Glutamatergic neuron (in vitro differentiated cells): ENCODE measurements at regions not wholly inside any gene's neighbourhood (a gene's known extent, or its start where the extent isn't known, plus 50 kb on each side); places are given as distances from the start of the nearest gene placed in this dataset.

ENCODE experiments used
- DNase-seq: peaks from one replicate; pipeline ENCODE4 v3.0.0; 2022
- H3K27ac Mint-ChIP-seq: one replicate; pipeline ENCODE4 v1.8.0; 2020; ENCODE audit warnings: mild to moderate bottlenecking, mixed read lengths, inconsistent platforms; ENCODE audit not compliant: unreplicated experiment
- H3K27me3 Mint-ChIP-seq: one replicate; pipeline ENCODE4 v1.8.0; 2020; ENCODE audit warnings: mild to moderate bottlenecking, moderate library complexity, mixed read lengths, inconsistent platforms; ENCODE audit not compliant: unreplicated experiment
- H3K36me3 Mint-ChIP-seq: one replicate; pipeline ENCODE4 v1.8.0; 2020; ENCODE audit warnings: mild to moderate bottlenecking, mixed read lengths, inconsistent platforms; ENCODE audit not compliant: unreplicated experiment
- H3K4me1 Mint-ChIP-seq: one replicate; pipeline ENCODE4 v1.8.0; 2020; ENCODE audit warnings: mild to moderate bottlenecking, low read depth, mixed read lengths, inconsistent platforms; ENCODE audit not compliant: unreplicated experiment
- H3K4me3 Mint-ChIP-seq: one replicate; pipeline ENCODE4 v1.8.0; 2020; ENCODE audit warnings: mild to moderate bottlenecking, mixed read lengths, inconsistent platforms; ENCODE audit not compliant: unreplicated experiment
- H3K9me3 Mint-ChIP-seq: one replicate; pipeline ENCODE4 v1.8.0; 2020; ENCODE audit warnings: mild to moderate bottlenecking, moderate library complexity, mixed read lengths, inconsistent platforms; ENCODE audit not compliant: unreplicated experiment
- TF ChIP-seq, protein P1 (sequence below): fragments of 200-600 bp; sonication (generic); IDR thresholded peaks from one replicate; pipeline ENCODE4 v1.5.0; 2021; ENCODE audit not compliant: partially characterized antibody, unreplicated experiment

DNA sequence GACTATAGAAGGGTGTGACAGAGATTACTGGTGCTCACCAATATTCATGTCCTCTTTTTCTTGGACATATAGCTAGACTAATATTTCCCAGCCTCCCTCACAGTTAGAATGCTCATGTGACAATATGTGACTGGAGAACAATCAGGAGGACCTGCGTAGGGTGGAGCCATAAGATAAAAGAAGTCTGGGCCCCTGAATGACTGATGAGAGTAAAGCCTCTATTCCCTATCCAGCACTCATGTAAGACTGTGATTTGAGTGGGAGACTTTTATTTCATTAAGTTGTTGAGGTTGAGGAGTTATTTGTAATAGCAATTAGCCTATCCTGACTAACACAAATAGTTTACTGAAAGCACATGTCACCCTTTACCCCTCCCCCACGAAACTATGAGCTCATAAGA, 1247.1 kb upstream of the TENM4 start:
- Mint-ChIP-seq H3K9me3 (no peaks in the 10 kb centered on the region), H3K4me1 (no peaks in the 10 kb centered on the region), H3K27ac (no peak overlapping the region), H3K4me3 (no peak overlapping the region), H3K36me3 (no peaks in the 10 kb centered on the region), H3K27me3 (no peaks in the 10 kb centered on the region)
- TF ChIP-seq, protein P1, sequence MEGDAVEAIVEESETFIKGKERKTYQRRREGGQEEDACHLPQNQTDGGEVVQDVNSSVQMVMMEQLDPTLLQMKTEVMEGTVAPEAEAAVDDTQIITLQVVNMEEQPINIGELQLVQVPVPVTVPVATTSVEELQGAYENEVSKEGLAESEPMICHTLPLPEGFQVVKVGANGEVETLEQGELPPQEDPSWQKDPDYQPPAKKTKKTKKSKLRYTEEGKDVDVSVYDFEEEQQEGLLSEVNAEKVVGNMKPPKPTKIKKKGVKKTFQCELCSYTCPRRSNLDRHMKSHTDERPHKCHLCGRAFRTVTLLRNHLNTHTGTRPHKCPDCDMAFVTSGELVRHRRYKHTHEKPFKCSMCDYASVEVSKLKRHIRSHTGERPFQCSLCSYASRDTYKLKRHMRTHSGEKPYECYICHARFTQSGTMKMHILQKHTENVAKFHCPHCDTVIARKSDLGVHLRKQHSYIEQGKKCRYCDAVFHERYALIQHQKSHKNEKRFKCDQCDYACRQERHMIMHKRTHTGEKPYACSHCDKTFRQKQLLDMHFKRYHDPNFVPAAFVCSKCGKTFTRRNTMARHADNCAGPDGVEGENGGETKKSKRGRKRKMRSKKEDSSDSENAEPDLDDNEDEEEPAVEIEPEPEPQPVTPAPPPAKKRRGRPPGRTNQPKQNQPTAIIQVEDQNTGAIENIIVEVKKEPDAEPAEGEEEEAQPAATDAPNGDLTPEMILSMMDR: no peak
- DNase-seq: no peak

- H3K36me3 Mint-ChIP-seq: no peaks in the 10 kb centered on the region
- H3K27me3 Mint-ChIP-seq: no peaks in the 10 kb centered on the region
- TF ChIP-seq, protein P1: no peak
- no peak overlapping the region for H3K27ac Mint-ChIP-seq
- H3K9me3 Mint-ChIP-seq: no peaks in the 10 kb centered on the region
- H3K4me1 Mint-ChIP-seq: no peaks in the 10 kb centered on the region
- no peak for DNase-seq
- H3K4me3 Mint-ChIP-seq: no peak overlapping the region
Measured at GRCh38 chr11:80686889-80687288, 1246.1 kb upstream of the TENM4 start.

- peaks cover 1% of the 10 kb centered on the region for H3K9me3 Mint-ChIP-seq
- peaks cover under 1% of the 10 kb centered on the region for H3K36me3 Mint-ChIP-seq
- H3K27me3 Mint-ChIP-seq: no peaks in the 10 kb centered on the region
- no peak overlapping the region for H3K27ac Mint-ChIP-seq
- no peak for DNase-seq
- TF ChIP-seq, protein P1: no peak
- peaks cover 6% of the 10 kb centered on the region for H3K4me1 Mint-ChIP-seq
- no peak overlapping the region for H3K4me3 Mint-ChIP-seq
Measured at GRCh38 chr11:80673566-80673965, 1232.7 kb upstream of the TENM4 start.

DNA sequence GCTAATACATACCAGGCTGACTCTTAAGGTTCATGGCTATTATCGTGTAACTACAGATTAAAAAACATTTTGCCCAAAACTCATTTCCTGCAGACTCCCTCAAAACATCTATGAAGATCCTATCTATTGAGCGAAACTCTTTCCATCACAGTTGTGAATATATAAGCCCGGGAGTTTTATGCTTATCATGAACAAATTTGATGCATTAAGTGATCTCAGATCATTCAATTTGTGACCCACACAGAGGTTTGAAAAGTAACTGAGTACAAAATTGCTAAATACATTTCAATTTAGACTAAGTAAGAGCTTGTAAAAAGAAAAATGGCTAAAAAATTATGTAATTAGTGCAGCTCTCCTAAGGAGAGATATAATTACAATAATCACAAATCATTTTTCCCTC, 1228.8 kb upstream of the TENM4 start:
- no peaks in the 10 kb centered on the region for H3K27me3 Mint-ChIP-seq
- no peak for DNase-seq
- peaks cover 6% of the 10 kb centered on the region for H3K4me1 Mint-ChIP-seq
- no peaks in the 10 kb centered on the region for H3K36me3 Mint-ChIP-seq
- H3K27ac Mint-ChIP-seq: no peak overlapping the region
- no peak overlapping the region for H3K4me3 Mint-ChIP-seq
- TF ChIP-seq, protein P1: no peak
- H3K9me3 Mint-ChIP-seq: no peaks in the 10 kb centered on the region

GRCh38 chr11:80668039-80668438, 1227.2 kb upstream of the TENM4 start:
- H3K27me3 Mint-ChIP-seq: peaks cover 1% of the 10 kb centered on the region
- H3K4me3 Mint-ChIP-seq: no peak overlapping the region
- H3K9me3 Mint-ChIP-seq: no peaks in the 10 kb centered on the region
- H3K27ac Mint-ChIP-seq: no peak overlapping the region
- TF ChIP-seq, protein P1: no peak
- peaks cover 6% of the 10 kb centered on the region for H3K4me1 Mint-ChIP-seq
- no peak for DNase-seq
- H3K36me3 Mint-ChIP-seq: no peaks in the 10 kb centered on the region
